ENCODE measurements at regions not wholly inside any gene's neighbourhood (a gene's known extent, or its start where the extent isn't known, plus 50 kb on each side); places are given as distances from the start of the nearest gene placed in this dataset.

DNA sequence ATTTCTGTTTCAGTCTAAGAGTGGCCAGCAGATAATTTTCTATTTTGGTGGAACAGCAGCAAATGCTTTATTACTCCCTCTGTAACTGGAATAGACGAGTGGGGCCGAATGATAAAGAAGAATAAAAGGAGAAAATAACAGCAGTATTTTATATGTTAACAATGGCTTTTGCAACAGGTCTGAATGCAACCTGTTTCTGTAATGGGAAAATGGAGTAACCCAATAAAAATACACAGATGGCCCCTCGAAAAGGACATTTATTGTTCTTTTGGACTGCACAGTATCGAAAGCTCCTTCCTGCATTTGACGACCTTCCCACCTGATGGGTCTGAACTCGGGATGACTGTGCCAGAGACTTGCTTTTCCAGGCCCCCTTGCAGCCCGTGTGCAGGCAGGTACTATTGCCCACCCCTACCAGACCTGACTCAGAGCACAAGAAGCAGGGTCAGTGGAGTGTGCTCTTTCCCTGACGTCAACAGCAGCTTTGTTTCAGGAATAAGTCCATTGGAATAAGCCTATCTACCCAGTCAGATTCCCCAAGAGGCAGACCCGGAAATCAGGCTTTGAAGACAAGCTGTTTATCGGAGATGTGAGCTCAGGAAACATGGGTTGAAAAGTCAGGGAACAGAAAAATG lies 306.5 kb upstream of the NEBL start:
- no peak for TF ChIP-seq POLR2A (IDR thresholded peaks at IDR 0.05)
- TF ChIP-seq, protein P1, sequence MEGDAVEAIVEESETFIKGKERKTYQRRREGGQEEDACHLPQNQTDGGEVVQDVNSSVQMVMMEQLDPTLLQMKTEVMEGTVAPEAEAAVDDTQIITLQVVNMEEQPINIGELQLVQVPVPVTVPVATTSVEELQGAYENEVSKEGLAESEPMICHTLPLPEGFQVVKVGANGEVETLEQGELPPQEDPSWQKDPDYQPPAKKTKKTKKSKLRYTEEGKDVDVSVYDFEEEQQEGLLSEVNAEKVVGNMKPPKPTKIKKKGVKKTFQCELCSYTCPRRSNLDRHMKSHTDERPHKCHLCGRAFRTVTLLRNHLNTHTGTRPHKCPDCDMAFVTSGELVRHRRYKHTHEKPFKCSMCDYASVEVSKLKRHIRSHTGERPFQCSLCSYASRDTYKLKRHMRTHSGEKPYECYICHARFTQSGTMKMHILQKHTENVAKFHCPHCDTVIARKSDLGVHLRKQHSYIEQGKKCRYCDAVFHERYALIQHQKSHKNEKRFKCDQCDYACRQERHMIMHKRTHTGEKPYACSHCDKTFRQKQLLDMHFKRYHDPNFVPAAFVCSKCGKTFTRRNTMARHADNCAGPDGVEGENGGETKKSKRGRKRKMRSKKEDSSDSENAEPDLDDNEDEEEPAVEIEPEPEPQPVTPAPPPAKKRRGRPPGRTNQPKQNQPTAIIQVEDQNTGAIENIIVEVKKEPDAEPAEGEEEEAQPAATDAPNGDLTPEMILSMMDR (IDR thresholded peaks at IDR 0.05): no peak
- TF ChIP-seq EP300 (IDR thresholded peaks at IDR 0.05): no peak

All from stomach (tissue), 4 donors.